ENCODE measurements at regions not wholly inside any gene's neighbourhood (a gene's known extent, or its start where the extent isn't known, plus 50 kb on each side); places are given as distances from the start of the nearest gene placed in this dataset.

- no peak for TF ChIP-seq CTCF (optimal IDR thresholded peaks at IDR 0.05 in 1 of 3, IDR thresholded peaks at IDR 0.05 in 1 of 3, conservative IDR thresholded peaks at IDR 0.05 in 1 of 3; ENCODE audit: extremely low read depth in 1 of 3, insufficient read depth in 2 of 3, low read length in 3 of 3)
- no peak for TF ChIP-seq EZH2 (IDR thresholded peaks at IDR 0.05; ENCODE audit: low read length)
Measured at GRCh38 chr7:23955600-23956149, 245.7 kb downstream of the STK31 start.
